PC-3 (cell line): ENCODE measurements at regions not wholly inside any gene's neighbourhood (a gene's known extent, or its start where the extent isn't known, plus 50 kb on each side); places are given as distances from the start of the nearest gene placed in this dataset.

Experiments
- EZH2 ChIP-seq: fragments of 300-600 bp; sonication (generic); IDR thresholded peaks from one replicate; pipeline ENCODE4 v1.6.1; 2017; ENCODE audit warnings: antibody characterized with exemption, mild to moderate bottlenecking, low read length; ENCODE audit not compliant: unreplicated experiment
- EZH2phosphoT487 ChIP-seq: fragments of 300-600 bp; sonication (generic); IDR thresholded peaks from 2 replicates; pipeline ENCODE4 v1.6.1; 2018; ENCODE audit warnings: mild to moderate bottlenecking, antibody characterized with exemption, low read length, borderline replicate concordance
- TF ChIP-seq, protein P1 (sequence below): fragments of 300-600 bp; sonication (generic); conservative IDR thresholded peaks from 2 replicates; pipeline ENCODE4 v1.5.1; 2017; ENCODE audit warnings: antibody characterized with exemption, low read depth, mild to moderate bottlenecking, low read length

DNA sequence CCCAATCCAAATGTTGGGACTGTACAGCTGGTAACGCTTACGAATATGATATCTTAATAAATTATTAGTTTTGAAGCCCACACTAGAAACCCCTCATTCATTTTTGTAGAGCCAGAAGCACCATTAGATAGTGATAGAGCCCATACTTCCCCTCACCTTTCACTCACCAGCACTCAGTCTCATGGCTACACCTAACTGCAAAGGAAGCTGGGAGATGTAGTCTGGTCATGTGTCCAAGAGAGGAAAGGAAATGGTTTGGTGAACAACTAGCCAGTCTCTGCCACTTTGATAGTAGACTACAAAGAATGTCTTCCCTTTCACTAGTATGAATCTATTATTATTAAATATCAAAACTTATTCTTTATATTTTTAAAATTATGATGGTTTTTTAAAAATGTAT, 77.1 kb upstream of the EGFL6 start:
- TF ChIP-seq, protein P1, sequence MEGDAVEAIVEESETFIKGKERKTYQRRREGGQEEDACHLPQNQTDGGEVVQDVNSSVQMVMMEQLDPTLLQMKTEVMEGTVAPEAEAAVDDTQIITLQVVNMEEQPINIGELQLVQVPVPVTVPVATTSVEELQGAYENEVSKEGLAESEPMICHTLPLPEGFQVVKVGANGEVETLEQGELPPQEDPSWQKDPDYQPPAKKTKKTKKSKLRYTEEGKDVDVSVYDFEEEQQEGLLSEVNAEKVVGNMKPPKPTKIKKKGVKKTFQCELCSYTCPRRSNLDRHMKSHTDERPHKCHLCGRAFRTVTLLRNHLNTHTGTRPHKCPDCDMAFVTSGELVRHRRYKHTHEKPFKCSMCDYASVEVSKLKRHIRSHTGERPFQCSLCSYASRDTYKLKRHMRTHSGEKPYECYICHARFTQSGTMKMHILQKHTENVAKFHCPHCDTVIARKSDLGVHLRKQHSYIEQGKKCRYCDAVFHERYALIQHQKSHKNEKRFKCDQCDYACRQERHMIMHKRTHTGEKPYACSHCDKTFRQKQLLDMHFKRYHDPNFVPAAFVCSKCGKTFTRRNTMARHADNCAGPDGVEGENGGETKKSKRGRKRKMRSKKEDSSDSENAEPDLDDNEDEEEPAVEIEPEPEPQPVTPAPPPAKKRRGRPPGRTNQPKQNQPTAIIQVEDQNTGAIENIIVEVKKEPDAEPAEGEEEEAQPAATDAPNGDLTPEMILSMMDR = no peak
- TF ChIP-seq EZH2 (no peak), EZH2phosphoT487 (no peak)
